Parathyroid adenoma (tissue), 2 donors: ENCODE measurements at regions not wholly inside any gene's neighbourhood (a gene's known extent, or its start where the extent isn't known, plus 50 kb on each side); places are given as distances from the start of the nearest gene placed in this dataset.
"Not testable (repeated sequence)": the region's sequence is repeated elsewhere in the genome, so short reads cannot be mapped to it uniquely, and the experiment has no call there.

Source experiments
- H2AFZ ChIP-seq: fragments of 300-600 bp; sonication (generic); one replicate; pipeline ENCODE4 v1.7.0; 2017; ENCODE audit warnings: antibody characterized with exemption, mild to moderate bottlenecking
- H3K27ac ChIP-seq: fragments of 300-600 bp; sonication (generic); one replicate; pipeline ENCODE4 v1.7.0; 2017
- H3K27me3 ChIP-seq: fragments of 300-600 bp; sonication (generic); one replicate; pipeline ENCODE4 v1.7.0; 2017; ENCODE audit warnings: low read length; ENCODE audit not compliant: control insufficient read depth, insufficient read depth
- H3K36me3 ChIP-seq: fragments of 300-600 bp; sonication (generic); one replicate; pipeline ENCODE4 v1.7.0; 2017; ENCODE audit warnings: low read length; ENCODE audit not compliant: control insufficient read depth, insufficient read depth
- H3K4me1 ChIP-seq: fragments of 300-600 bp; sonication (generic); one replicate; pipeline ENCODE4 v1.7.0; 2017; ENCODE audit warnings: control low read depth
- H3K4me2 ChIP-seq: fragments of 300-600 bp; sonication (generic); one replicate; pipeline ENCODE4 v1.7.0; 2017; ENCODE audit warnings: low read length
- H3K4me3 ChIP-seq: fragments of 300-600 bp; sonication (generic); one replicate; pipeline ENCODE4 v1.7.0; 2017; ENCODE audit warnings: low read depth, low read length
- H3K79me2 ChIP-seq: fragments of 300-600 bp; sonication (generic); one replicate; pipeline ENCODE4 v1.7.0; 2017; ENCODE audit warnings: control low read depth
- H3K9ac ChIP-seq: fragments of 300-600 bp; sonication (generic); one replicate; pipeline ENCODE4 v1.7.0; 2017; ENCODE audit warnings: mild to moderate bottlenecking
- H3K9me3 ChIP-seq: fragments of 300-600 bp; sonication (generic); one replicate; pipeline ENCODE4 v1.7.0; 2017; ENCODE audit warnings: low read length; ENCODE audit not compliant: control insufficient read depth
- TF ChIP-seq, protein P1 (sequence below): fragments of 300-600 bp; sonication (generic); IDR thresholded peaks from one replicate; pipeline ENCODE4 v1.7.0; 2017; ENCODE audit warnings: antibody characterized with exemption, mild to moderate bottlenecking
- donor health status: primary hyperparathyroidism.

DNA sequence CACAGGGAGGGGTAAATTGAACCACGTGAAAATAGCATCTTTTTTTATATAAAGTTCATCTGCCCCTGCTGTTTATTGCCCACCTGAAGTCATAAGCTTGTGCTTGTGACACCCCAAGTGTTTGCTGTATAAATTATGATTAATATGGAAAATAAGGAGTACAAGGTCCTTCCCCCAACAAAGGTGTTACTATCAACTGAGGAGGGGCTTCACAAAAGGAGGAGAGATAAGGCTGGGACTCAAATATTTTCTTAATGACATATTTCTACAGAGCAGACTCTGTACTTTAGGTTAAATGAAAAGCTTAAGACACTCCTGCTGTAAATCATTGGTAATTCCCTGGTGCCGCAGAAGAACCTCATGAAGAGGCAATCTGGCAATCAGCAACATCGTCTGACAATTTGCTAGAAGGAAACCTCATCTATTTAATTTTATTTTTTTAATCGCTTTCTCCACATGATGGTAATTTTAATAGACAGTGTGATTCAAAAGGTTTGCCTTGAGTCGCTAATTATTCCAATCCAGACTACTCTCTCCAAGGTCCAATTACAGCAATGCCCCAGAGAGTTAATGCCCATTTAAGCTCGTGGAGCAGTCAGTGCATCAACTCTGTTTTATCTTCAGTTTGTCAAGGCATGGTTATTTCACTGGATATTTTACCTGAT, 1432.4 kb downstream of the FAM181B start:
- Histone ChIP-seq H3K9me3 (no peaks in the 10 kb centered on the region), H3K4me3 (no peak overlapping the region), H2AFZ (no peak overlapping the region), H3K27ac (no peak overlapping the region), H3K4me2 (no peak overlapping the region), H3K36me3 (no peaks in the 10 kb centered on the region), H3K9ac (no peak overlapping the region), H3K27me3 (no peaks in the 10 kb centered on the region), H3K4me1 (no peaks in the 10 kb centered on the region), H3K79me2 (no peaks in the 10 kb centered on the region)
- TF ChIP-seq, protein P1, sequence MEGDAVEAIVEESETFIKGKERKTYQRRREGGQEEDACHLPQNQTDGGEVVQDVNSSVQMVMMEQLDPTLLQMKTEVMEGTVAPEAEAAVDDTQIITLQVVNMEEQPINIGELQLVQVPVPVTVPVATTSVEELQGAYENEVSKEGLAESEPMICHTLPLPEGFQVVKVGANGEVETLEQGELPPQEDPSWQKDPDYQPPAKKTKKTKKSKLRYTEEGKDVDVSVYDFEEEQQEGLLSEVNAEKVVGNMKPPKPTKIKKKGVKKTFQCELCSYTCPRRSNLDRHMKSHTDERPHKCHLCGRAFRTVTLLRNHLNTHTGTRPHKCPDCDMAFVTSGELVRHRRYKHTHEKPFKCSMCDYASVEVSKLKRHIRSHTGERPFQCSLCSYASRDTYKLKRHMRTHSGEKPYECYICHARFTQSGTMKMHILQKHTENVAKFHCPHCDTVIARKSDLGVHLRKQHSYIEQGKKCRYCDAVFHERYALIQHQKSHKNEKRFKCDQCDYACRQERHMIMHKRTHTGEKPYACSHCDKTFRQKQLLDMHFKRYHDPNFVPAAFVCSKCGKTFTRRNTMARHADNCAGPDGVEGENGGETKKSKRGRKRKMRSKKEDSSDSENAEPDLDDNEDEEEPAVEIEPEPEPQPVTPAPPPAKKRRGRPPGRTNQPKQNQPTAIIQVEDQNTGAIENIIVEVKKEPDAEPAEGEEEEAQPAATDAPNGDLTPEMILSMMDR: no peak

DNA sequence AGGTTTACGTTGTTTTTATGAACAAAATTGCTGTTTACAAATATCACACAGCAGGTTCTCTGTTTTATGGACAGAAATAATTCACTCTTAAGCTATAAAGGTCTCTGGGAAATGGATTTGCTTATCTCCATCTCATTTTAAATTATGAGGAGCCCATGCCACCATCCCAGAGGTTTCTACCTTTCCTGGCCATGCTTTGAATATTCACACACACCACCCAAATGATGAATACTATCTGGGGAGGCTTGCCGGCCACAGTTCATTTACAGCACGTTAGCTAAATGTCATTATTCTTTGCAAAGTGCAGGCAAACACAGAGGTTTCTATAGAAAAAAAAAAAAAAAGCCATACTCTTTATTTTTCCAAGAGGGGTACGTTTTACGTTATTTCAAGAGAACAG, 1446.7 kb downstream of the FAM181B start:
- Histone ChIP-seq H3K9me3 (no peaks in the 10 kb centered on the region), H3K27ac (no peak overlapping the region), H3K36me3 (no peaks in the 10 kb centered on the region), H3K4me1 (no peaks in the 10 kb centered on the region), H3K4me2 (no peak overlapping the region), H3K4me3 (no peak overlapping the region), H3K9ac (no peak overlapping the region), H3K79me2 (no peaks in the 10 kb centered on the region), H3K27me3 (no peaks in the 10 kb centered on the region), H2AFZ (no peak overlapping the region)
- TF ChIP-seq, protein P1: no peak

DNA sequence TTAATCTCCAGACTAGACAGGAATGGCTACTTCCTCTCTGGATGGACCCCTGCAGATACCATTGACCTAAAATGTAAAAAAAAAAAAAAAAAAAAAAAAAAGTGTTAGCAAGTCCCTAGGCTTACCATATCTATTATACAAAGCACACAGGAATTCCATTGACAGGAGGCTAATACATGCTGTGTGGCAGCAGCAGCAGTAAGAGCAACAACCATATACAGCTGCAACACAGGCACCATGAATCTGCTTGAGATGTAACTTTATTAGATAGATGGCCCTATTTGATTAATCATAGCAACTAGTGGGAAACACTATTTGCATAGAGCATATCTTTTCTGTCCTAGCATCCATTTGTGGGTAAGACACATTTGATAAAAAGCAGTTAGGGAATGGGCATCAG, 1447.1 kb downstream of the FAM181B start:
- Histone ChIP-seq H2AFZ (no peak overlapping the region), H3K36me3 (no peaks in the 10 kb centered on the region), H3K4me2 (no peak overlapping the region), H3K27me3 (no peaks in the 10 kb centered on the region), H3K4me1 (no peaks in the 10 kb centered on the region), H3K79me2 (no peaks in the 10 kb centered on the region), H3K27ac (no peak overlapping the region), H3K4me3 (no peak overlapping the region), H3K9me3 (no peaks in the 10 kb centered on the region), H3K9ac (no peak overlapping the region)
- TF ChIP-seq, protein P1: no peak

DNA sequence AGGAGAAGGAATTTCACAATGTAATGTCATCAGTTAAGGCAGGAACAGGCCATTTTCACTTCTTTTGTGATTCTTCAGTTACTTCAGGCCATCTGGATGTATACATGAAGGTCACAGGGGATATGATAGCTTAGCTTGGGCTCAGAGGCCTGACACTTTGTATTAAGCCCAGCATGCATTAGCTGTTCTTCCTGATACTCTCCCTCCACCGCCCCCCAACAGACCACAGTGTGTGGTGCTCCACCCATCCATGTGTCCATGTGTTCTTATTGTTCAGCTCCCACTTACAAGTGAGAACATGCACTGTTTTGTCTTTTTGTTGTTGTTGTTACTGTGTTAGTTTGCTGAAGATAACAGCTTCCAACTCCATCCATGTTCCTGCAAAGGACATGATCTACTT, 1453.4 kb downstream of the FAM181B start:
- not testable (repeated sequence) for H3K27ac ChIP-seq, H3K4me2 ChIP-seq, H3K4me3 ChIP-seq, H3K27me3 ChIP-seq, H2AFZ ChIP-seq, H3K9me3 ChIP-seq, H3K36me3 ChIP-seq, H3K9ac ChIP-seq, H3K4me1 ChIP-seq, H3K79me2 ChIP-seq

DNA sequence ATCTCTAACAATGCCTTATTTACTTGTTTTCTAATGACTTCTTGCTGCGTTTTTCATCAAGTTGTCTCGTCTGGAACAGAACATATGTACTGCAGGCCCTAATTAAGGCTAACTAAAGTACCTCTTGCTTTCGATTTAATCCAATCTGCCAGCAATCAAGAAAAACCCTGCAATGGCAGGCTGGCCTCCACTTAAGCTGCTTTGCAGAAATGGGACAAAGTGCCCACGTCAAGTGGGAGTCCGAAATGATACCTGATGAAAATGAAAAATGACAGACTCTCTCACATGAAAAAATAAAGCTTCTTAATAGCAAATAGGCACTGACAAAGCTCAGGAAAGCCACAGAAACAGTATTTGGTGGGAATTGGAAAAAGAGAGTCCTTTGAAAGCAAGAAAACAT, 1454.7 kb downstream of the FAM181B start:
- Histone ChIP-seq H3K9me3 (no peaks in the 10 kb centered on the region), H2AFZ (no peak overlapping the region), H3K4me3 (no peak overlapping the region), H3K9ac (no peak overlapping the region), H3K27me3 (no peaks in the 10 kb centered on the region), H3K4me2 (no peak overlapping the region), H3K4me1 (no peaks in the 10 kb centered on the region), H3K79me2 (no peaks in the 10 kb centered on the region), H3K36me3 (no peaks in the 10 kb centered on the region), H3K27ac (no peak overlapping the region)
- TF ChIP-seq, protein P1: no peak
